HepG2 (cell line): ENCODE measurements at regions not wholly inside any gene's neighbourhood (a gene's known extent, or its start where the extent isn't known, plus 50 kb on each side); places are given as distances from the start of the nearest gene placed in this dataset.

Experiments
- ATAC-seq: fragments of 200-7000 bp; cut with Tn5 transposase; 3 replicates; pipeline ENCODE4 v1.9.1; 2020; ENCODE audit warnings: mild to moderate bottlenecking, moderate library complexity
- BruUV-seq: library from RNA; stranded (reverse); fragments of 400-500 nt; replicated peaks from 2 replicates; lab custom pipeline; 2021; lab: Mats Ljungman, UMichigan
- CTCF ChIA-PET: fragments of 300-600 bp; formaldehyde crosslinking; extraction: SDS; loops from one replicate; lab custom pipeline; 2021; ENCODE audit warnings: low total read pairs, inconsistent platforms, low intra/inter-chr PET ratio; lab: Yijun Ruan, JAX
- POLR2A ChIA-PET: fragments of 350-600 bp; sonication (Branson Sonifier 250); formaldehyde crosslinking; loops from one replicate; lab custom pipeline; 2020; ENCODE audit warnings: antibody characterized with exemption, inconsistent platforms; lab: Yijun Ruan, JAX
- DNase-seq: peaks from one replicate; pipeline ENCODE4 v3.0.0-alpha.2; 2015; ENCODE audit warnings: low spot score
- FAIRE-seq: peaks from 3 replicates; lab custom pipeline; 2011; peaks lifted over from hg19 to GRCh38; lab: Jason Lieb, UNC
- H2AFZ ChIP-seq: one replicate; pipeline ENCODE4 v1.6.1; 2011; ENCODE audit warnings: low read length, inconsistent platforms
- H3K27ac ChIP-seq: fragments of 300-600 bp; 3 replicates; pipeline ENCODE4 v1.8.0; 2011; ENCODE audit warnings: mixed run types, mild to moderate bottlenecking, mixed read lengths, low read length, inconsistent platforms; ENCODE audit not compliant: insufficient read depth; ENCODE audit errors: extremely low read length
- H3K27me3 ChIP-seq, 2 experiments: fragments of 200-600 bp in 1 of 2; 2 replicates in 1 of 2; 3 replicates in 1 of 2; pipeline versions ENCODE4 v1.6.0 to v1.8.0; 2011; ENCODE audit warnings: low read length in 2 of 2, mild to moderate bottlenecking in 2 of 2, moderate library complexity in 2 of 2, inconsistent platforms in 1 of 2; ENCODE audit not compliant: insufficient read depth in 2 of 2, control insufficient read depth in 1 of 2
- H3K36me3 ChIP-seq, 2 experiments: fragments of 200-600 bp in 1 of 2; replicated peaks in 1 of 2; 2 replicates in 1 of 2; 3 replicates in 1 of 2; pipeline versions ENCODE4 v1.5.1 to v1.8.0; 2011; ENCODE audit warnings: low read length in 2 of 2, inconsistent platforms in 1 of 2; ENCODE audit not compliant: insufficient read depth in 2 of 2, control insufficient read depth in 1 of 2
- H3K4me1 ChIP-seq: 2 replicates; pipeline ENCODE4 v1.5.1; 2012; ENCODE audit warnings: low read length, inconsistent platforms; ENCODE audit not compliant: insufficient read depth
- H3K4me2 ChIP-seq: 2 replicates; pipeline ENCODE4 v1.6.0; 2011; ENCODE audit warnings: low read depth, low read length, inconsistent platforms
- H3K4me3 ChIP-seq, 3 experiments: fragments of 200-600 bp in 1 of 3; sonication (generic), shearing (Covaris generic) in 1 of 3; replicated peaks in 1 of 3; 2 replicates each; pipeline ENCODE4 v1.5.1; 2011 to 2016; ENCODE audit warnings: low read length in 3 of 3, inconsistent platforms in 2 of 3, low read depth in 2 of 3, mild to moderate bottlenecking in 2 of 3, control low read depth in 1 of 3, mixed read lengths in 1 of 3; ENCODE audit not compliant: insufficient read depth in 1 of 3
- H3K79me2 ChIP-seq: one replicate; pipeline ENCODE4 v1.6.1; 2011; ENCODE audit warnings: low read length, inconsistent platforms; ENCODE audit not compliant: insufficient read depth
- H3K9ac ChIP-seq: 2 replicates; pipeline ENCODE4 v1.6.0; 2011; ENCODE audit warnings: mild to moderate bottlenecking, low read depth, low read length, inconsistent platforms; ENCODE audit not compliant: insufficient read depth
- H3K9me3 ChIP-seq: 2 replicates; pipeline ENCODE4 v1.5.1; 2012; ENCODE audit warnings: mild to moderate bottlenecking, low read length
- H4K20me1 ChIP-seq: 2 replicates; pipeline ENCODE4 v1.6.0; 2011; ENCODE audit warnings: inconsistent platforms, mild to moderate bottlenecking, low read length, moderate library complexity; ENCODE audit not compliant: insufficient read depth
- ELF1 ChIP-seq: sonication (generic); formaldehyde crosslinking; IDR thresholded peaks from 2 replicates; pipeline ENCODE4 v1.4.0; 2020; ENCODE audit warnings: missing genetic modification reagents
- KLF9 ChIP-seq: IDR thresholded peaks from 2 replicates; pipeline ENCODE4 v1.6.1; 2016; ENCODE audit warnings: low read depth
- LCORL ChIP-seq, 2 experiments: fragments of 450-650 bp in 1 of 2; sonication (generic) in 1 of 2; formaldehyde crosslinking in 1 of 2; IDR thresholded peaks; 2 replicates each; pipeline versions ENCODE4 v1.5.0 to v1.6.1; 2017 to 2020; ENCODE audit warnings: antibody characterized with exemption in 1 of 2, missing genetic modification reagents in 1 of 2
- PHF5A ChIP-seq: IDR thresholded peaks from one replicate; pipeline ENCODE4 v1.6.1; 2018; ENCODE audit warnings: low read depth, missing genetic modification reagents; ENCODE audit not compliant: unreplicated experiment
- ZC3H4 ChIP-seq: sonication (generic); formaldehyde crosslinking; IDR thresholded peaks from 2 replicates; pipeline ENCODE4 v1.4.0; 2020; ENCODE audit warnings: missing genetic modification reagents, borderline replicate concordance
- ZNF44 ChIP-seq: sonication (generic); formaldehyde crosslinking; IDR thresholded peaks from 2 replicates; pipeline ENCODE4 v1.5.1; 2020; ENCODE audit warnings: mild to moderate bottlenecking, missing genetic modification reagents
- ZNF772 ChIP-seq: sonication (generic); formaldehyde crosslinking; IDR thresholded peaks from 2 replicates; pipeline ENCODE4 v1.5.0; 2020; ENCODE audit warnings: mild to moderate bottlenecking, missing genetic modification reagents
- WGBS: methylation state at CpG from one replicate; pipeline ENCODE4 v1.1.6; 2017; ENCODE audit warnings: low lambda C conversion rate; 5-methylcytosine and 5-hydroxymethylcytosine counted together
- in situ Hi-C: cut with HindIII; loops from 2 replicates; pipeline ENCODE4 v1.10.0; 2017; ENCODE audit warnings: low pct_unique_long_range_greater_than_20kb; ENCODE audit not compliant: extremely low pct_ligation_motif_present
- intact Hi-C: fragments of 100-400 bp; cut with micrococcal nuclease; formaldehyde crosslinking; loops from one replicate; pipeline ENCODE4 v1.10.0; 2022; ENCODE audit not compliant: unreplicated experiment
- TF ChIP-seq, protein P1 (sequence below): sonication (generic); formaldehyde crosslinking; IDR thresholded peaks from 2 replicates; pipeline ENCODE4 v1.4.0; 2020; ENCODE audit warnings: mild to moderate bottlenecking, missing genetic modification reagents
- TF ChIP-seq, protein P2 (sequence below): IDR thresholded peaks from 2 replicates; pipeline ENCODE4 v1.6.1; 2016; ENCODE audit warnings: mild to moderate bottlenecking

- Histone ChIP-seq H3K4me2 (no peak overlapping the region), H3K9me3 (no peaks in the 10 kb centered on the region), H3K4me1 (no peaks in the 10 kb centered on the region), H3K27ac (no peak overlapping the region), H2AFZ (no peak overlapping the region), H3K79me2 (no peaks in the 10 kb centered on the region), H3K9ac (no peak overlapping the region), H4K20me1 (no peaks in the 10 kb centered on the region), H3K36me3 (no peaks in the 10 kb centered on the region), H3K27me3 (no peaks in the 10 kb centered on the region), H3K4me3 (no peak overlapping the region)
- in situ Hi-C loops (no loop called here), intact Hi-C loops (no loop called here)
- POLR2A ChIA-PET, result no interaction called here
- ATAC-seq (no peak), DNase-seq (no peak), FAIRE-seq (no peak)
- CTCF ChIA-PET, result no interaction called here
- TF ChIP-seq ZNF772 (CRISPR knock-in tag) (no peak), ELF1 (CRISPR knock-in tag) (no peak), LCORL (IDR thresholded peaks at IDR 0.05) (no peak), LCORL (CRISPR knock-in tag; IDR thresholded peaks at IDR 0.05) (no peak), PHF5A (no peak), ZC3H4 (CRISPR knock-in tag) (no peak), ZNF44 (CRISPR knock-in tag) (no peak), KLF9 (CRISPR knock-in tag) (no peak)
- TF ChIP-seq, protein P1, sequence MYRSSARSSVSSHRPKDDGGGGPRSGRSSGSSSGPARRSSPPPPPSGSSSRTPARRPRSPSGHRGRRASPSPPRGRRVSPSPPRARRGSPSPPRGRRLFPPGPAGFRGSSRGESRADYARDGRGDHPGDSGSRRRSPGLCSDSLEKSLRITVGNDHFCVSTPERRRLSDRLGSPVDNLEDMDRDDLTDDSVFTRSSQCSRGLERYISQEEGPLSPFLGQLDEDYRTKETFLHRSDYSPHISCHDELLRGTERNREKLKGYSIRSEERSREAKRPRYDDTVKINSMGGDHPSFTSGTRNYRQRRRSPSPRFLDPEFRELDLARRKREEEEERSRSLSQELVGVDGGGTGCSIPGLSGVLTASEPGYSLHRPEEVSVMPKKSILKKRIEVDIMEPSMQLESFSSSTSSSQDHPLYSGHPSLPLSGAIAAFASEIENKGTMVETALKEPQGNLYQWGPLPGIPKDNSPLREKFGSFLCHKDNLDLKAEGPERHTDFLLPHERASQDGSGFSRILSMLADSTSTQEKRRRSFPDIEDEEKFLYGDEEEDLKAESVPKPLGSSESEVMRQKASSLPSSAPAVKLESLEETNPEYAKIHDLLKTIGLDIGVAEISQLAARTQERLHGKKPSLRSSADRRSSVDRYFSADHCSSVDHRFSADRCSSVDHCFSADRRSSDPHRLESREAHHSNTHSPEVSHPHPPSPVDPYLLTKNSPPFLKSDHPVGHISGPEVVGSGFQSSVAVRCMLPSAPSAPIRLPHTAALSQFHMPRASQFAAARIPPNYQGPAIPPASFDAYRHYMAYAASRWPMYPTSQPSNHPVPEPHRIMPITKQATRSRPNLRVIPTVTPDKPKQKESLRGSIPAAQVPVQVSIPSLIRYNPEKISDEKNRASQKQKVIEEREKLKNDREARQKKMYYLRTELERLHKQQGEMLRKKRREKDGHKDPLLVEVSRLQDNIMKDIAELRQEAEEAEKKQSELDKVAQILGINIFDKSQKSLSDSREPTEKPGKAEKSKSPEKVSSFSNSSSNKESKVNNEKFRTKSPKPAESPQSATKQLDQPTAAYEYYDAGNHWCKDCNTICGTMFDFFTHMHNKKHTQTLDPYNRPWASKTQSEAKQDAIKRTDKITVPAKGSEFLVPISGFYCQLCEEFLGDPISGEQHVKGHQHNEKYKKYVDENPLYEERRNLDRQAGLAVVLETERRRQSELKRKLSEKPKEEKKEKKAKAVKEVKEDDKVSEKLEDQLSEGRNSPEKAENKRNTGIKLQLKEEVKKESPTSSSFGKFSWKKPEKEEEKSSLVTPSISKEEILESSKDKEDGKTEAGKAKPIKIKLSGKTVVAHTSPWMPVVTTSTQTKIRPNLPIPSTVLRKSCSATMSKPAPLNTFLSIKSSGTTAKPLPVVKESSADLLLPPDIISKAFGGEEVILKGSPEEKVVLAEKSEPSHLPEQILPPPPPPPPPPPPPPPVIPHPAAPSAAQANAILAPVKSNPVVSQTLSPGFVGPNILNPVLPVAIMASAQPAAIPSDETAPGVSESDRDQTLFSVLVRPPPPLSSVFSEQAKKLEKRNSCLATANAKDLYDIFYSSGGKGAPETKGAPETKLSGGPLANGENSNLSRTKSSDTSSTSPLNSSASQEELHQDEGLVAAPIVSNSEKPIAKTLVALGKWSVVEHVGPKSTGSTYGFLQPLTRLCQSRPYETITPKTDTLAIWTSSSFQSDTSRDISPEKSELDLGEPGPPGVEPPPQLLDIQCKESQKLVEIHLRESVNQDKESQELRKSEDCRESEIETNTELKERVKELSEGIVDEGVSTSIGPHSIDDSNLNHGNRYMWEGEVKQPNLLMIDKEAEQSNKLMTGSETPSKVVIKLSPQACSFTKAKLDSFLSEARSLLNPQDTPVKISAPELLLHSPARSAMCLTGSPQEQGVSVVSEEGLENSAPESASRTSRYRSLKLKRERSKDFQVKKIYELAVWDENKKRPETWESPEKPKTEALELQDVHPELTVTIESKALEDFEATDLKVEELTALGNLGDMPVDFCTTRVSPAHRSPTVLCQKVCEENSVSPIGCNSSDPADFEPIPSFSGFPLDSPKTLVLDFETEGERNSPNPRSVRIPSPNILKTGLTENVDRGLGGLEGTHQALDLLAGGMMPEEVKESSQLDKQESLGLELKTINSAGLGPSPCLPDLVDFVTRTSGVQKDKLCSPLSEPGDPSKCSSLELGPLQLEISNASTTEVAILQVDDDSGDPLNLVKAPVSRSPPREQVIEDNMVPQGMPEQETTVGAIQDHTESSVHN (CRISPR knock-in tag), result no peak
- TF ChIP-seq, protein P2, sequence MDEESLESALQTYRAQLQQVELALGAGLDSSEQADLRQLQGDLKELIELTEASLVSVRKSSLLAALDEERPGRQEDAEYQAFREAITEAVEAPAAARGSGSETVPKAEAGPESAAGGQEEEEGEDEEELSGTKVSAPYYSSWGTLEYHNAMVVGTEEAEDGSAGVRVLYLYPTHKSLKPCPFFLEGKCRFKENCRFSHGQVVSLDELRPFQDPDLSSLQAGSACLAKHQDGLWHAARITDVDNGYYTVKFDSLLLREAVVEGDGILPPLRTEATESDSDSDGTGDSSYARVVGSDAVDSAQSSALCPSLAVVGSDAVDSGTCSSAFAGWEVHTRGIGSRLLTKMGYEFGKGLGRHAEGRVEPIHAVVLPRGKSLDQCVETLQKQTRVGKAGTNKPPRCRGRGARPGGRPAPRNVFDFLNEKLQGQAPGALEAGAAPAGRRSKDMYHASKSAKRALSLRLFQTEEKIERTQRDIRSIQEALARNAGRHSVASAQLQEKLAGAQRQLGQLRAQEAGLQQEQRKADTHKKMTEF (CRISPR knock-in tag), result no peak
- no TSS peak for BruUV-seq
- WGBS, result 0% methylated on average over 1 of the region's 1 CpG
These were observed 91.6 kb downstream of the ZC3H11B start for GRCh38 chr1:219521325-219521724.
